ENCODE measurements at regions not wholly inside any gene's neighbourhood (a gene's known extent, or its start where the extent isn't known, plus 50 kb on each side); places are given as distances from the start of the nearest gene placed in this dataset.
A peak's percentile ranks its signal among the peaks of the same experiment; 100 is the strongest.

DNA sequence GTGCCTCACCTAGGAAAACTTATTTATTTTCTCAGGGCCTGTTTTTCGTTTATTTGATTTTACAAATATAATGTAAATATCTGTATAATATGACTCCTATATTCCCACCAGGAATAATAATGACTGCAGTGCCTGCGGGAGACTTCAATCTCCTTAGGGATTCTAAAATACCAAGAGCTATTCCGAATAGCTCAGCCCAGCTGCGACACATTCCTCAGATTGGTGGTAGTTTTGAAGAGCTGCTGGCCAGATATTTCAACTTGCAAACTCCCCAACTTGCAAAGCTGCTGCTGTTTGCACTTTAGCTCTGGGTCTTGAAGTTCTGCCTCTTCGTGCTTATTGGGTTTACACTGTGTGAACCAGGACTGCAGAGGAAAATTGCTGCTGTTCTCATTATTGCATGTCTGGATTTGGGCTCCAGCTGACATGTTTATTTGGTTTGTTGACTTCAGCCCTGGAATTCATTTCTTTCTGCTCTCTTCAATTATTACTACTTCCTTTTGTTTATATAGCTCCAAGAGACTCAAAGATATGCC lies 480.2 kb upstream of the CHST9 start:
- Histone ChIP-seq H3K56ac (ENCODE audit: insufficient read length, low read depth, low read length) (no peak overlapping the region), H3K18ac (ENCODE audit: insufficient read length, low read depth, low read length) (no peak overlapping the region), H3K79me1 (ENCODE audit: insufficient read depth, low read depth, low read length, poor library complexity, severe bottlenecking) (no peaks in the 10 kb centered on the region), H3K79me2 (ENCODE audit: insufficient read depth, low read length) (no peaks in the 10 kb centered on the region), H4K8ac (replicated peaks; ENCODE audit: insufficient read length, low read depth, low read length) (no peak overlapping the region), H4K91ac (ENCODE audit: insufficient read length, low read depth, low read length) (no peak overlapping the region), H2BK120ac (ENCODE audit: low read depth, low read length, poor library complexity, severe bottlenecking) (no peak overlapping the region), H2BK15ac (ENCODE audit: low read depth, low read length) (no peak overlapping the region), H2BK12ac (ENCODE audit: insufficient read length, low read depth, low read length) (no peak overlapping the region), H2BK5ac (ENCODE audit: insufficient read length, low read length) (no peak overlapping the region), H3K14ac (ENCODE audit: insufficient read depth, low read length) (no peak overlapping the region), H2BK20ac (ENCODE audit: low read depth, low read length, poor library complexity, severe bottlenecking) (no peak overlapping the region), H4K5ac (ENCODE audit: insufficient read length, low read depth, low read length) (no peak overlapping the region), H3K9ac (ENCODE audit: extremely low read depth, insufficient read length, low read length) (no peak overlapping the region), H3K9me3 (ENCODE audit: control insufficient read depth, low read depth, low read length) (no peaks in the 10 kb centered on the region), H3K4me2 (ENCODE audit: insufficient read depth, insufficient read length, low read length) (peak overlapping the region; percentile 2), H3K27me3 (ENCODE audit: insufficient read depth, low read length) (no peaks in the 10 kb centered on the region), H2AK5ac (ENCODE audit: insufficient read length, low read length) (no peak overlapping the region), H3K4ac (ENCODE audit: low read depth, low read length) (no peak overlapping the region), H3K4me1 (ENCODE audit: insufficient read depth, low read length) (peaks cover 8% of the 10 kb centered on the region; the same call in 1 of the 2 replicates), H3K23me2 (ENCODE audit: insufficient read length, low read depth, low read length, poor library complexity, severe bottlenecking) (no peaks in the 10 kb centered on the region), H3K23ac (ENCODE audit: insufficient read length, low read depth, low read length) (no peak overlapping the region), H3K27ac (ENCODE audit: insufficient read length, low read depth, low read length) (no peak overlapping the region), H4K20me1 (ENCODE audit: control insufficient read depth, insufficient read depth, insufficient read length) (no peaks in the 10 kb centered on the region), H3T11ph (ENCODE audit: low read length) (no peak overlapping the region), H2AFZ (ENCODE audit: low read length) (peak overlapping the region; percentile 90)
- DNase-seq = no peak
- H3K4me3 Mint-ChIP-seq = no peak overlapping the region
- TF ChIP-seq, protein P1, sequence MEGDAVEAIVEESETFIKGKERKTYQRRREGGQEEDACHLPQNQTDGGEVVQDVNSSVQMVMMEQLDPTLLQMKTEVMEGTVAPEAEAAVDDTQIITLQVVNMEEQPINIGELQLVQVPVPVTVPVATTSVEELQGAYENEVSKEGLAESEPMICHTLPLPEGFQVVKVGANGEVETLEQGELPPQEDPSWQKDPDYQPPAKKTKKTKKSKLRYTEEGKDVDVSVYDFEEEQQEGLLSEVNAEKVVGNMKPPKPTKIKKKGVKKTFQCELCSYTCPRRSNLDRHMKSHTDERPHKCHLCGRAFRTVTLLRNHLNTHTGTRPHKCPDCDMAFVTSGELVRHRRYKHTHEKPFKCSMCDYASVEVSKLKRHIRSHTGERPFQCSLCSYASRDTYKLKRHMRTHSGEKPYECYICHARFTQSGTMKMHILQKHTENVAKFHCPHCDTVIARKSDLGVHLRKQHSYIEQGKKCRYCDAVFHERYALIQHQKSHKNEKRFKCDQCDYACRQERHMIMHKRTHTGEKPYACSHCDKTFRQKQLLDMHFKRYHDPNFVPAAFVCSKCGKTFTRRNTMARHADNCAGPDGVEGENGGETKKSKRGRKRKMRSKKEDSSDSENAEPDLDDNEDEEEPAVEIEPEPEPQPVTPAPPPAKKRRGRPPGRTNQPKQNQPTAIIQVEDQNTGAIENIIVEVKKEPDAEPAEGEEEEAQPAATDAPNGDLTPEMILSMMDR (conservative IDR thresholded peaks at IDR 0.05) = no peak
- no peaks in the 10 kb centered on the region for H3K27me3 Mint-ChIP-seq (ENCODE audit: low read depth)
- H3K9me3 Mint-ChIP-seq = no peaks in the 10 kb centered on the region; a peak in 1 of 5 replicates
- H3K4me1 Mint-ChIP-seq = peaks cover 46 to 51% of the 10 kb centered on the region in 2 experiments
- peak overlapping the region; percentile 49 to 96 (median 82); a peak in 4 of 7 replicates for H3K27ac Mint-ChIP-seq
- H3K36me3 Mint-ChIP-seq (ENCODE audit: insufficient read depth in 1 of 3, low read depth in 3 of 3) = peaks cover 0 to 2% (median 2%) of the 10 kb centered on the region in 3 experiments; a peak in 3 of 7 replicates
- WGBS (ENCODE audit: extremely low coverage, insufficient read length, low lambda C conversion rate) = no CpG with 5 or more reads among the region's 5 CpGs
